IMR-90 (cell line): ENCODE measurements at regions not wholly inside any gene's neighbourhood (a gene's known extent, or its start where the extent isn't known, plus 50 kb on each side); places are given as distances from the start of the nearest gene placed in this dataset.

Experiments
- ATAC-seq: fragments of 200-7000 bp; cut with Tn5 transposase; 2 replicates; pipeline ENCODE4 v1.9.1; 2020; ENCODE audit warnings: low read depth, mild to moderate bottlenecking, moderate library complexity
- BruUV-seq: library from RNA; stranded (reverse); fragments of 400-500 nt; replicated peaks from 2 replicates; lab custom pipeline; 2021; lab: Mats Ljungman, UMichigan
- CTCF ChIA-PET: fragments of 300-600 bp; formaldehyde crosslinking; extraction: SDS; loops from one replicate; lab custom pipeline; 2021; ENCODE audit warnings: antibody characterized with exemption; lab: Yijun Ruan, JAX
- POLR2A ChIA-PET: fragments of 300-600 bp; sonication (Branson Sonifier 250); formaldehyde crosslinking; loops from one replicate; lab custom pipeline; 2022; ENCODE audit warnings: antibody characterized with exemption; ENCODE audit not compliant: unreplicated experiment; lab: Charles Lee
- DNase-seq: peaks from one replicate; pipeline ENCODE4 v3.0.0; 2013
- H2AFZ ChIP-seq: replicated peaks from 2 replicates; pipeline ENCODE3; 2013; ENCODE audit warnings: low read length, mild to moderate bottlenecking; ENCODE audit not compliant: poor library complexity
- H2AK5ac ChIP-seq: 2 replicates; pipeline ENCODE4 v1.6.1; 2013; ENCODE audit warnings: low read depth, low read length, inconsistent platforms
- H2AK9ac ChIP-seq: replicated peaks from 2 replicates; pipeline ENCODE3; 2013; ENCODE audit warnings: mild to moderate bottlenecking, low read depth, low read length, moderate library complexity; ENCODE audit not compliant: poor library complexity
- H2BK120ac ChIP-seq: 2 replicates; pipeline ENCODE4 v1.6.1; 2013; ENCODE audit warnings: low read depth, low read length, inconsistent platforms
- H2BK15ac ChIP-seq: 3 replicates; pipeline ENCODE4 v1.6.1; 2013; ENCODE audit warnings: low read depth, low read length, inconsistent platforms
- H2BK20ac ChIP-seq: 2 replicates; pipeline ENCODE4 v1.6.1; 2013; ENCODE audit warnings: low read depth, mild to moderate bottlenecking, inconsistent platforms, low read length, moderate library complexity
- H2BK5ac ChIP-seq: 2 replicates; pipeline ENCODE4 v1.6.1; 2013; ENCODE audit warnings: mild to moderate bottlenecking, low read depth, low read length, inconsistent platforms; ENCODE audit not compliant: poor library complexity, severe bottlenecking
- H3K14ac ChIP-seq: replicated peaks from 2 replicates; pipeline ENCODE4 v1.6.1; 2013; ENCODE audit warnings: low read depth, low read length, inconsistent platforms
- H3K18ac ChIP-seq: 2 replicates; pipeline ENCODE4 v1.6.1; 2013; ENCODE audit warnings: low read depth, low read length, control low read depth
- H3K23ac ChIP-seq: 2 replicates; pipeline ENCODE4 v1.6.1; 2013; ENCODE audit warnings: low read depth, low read length, inconsistent platforms
- H3K27ac ChIP-seq: 2 replicates; pipeline ENCODE4 v1.5.1; 2013; ENCODE audit warnings: mild to moderate bottlenecking, control low read depth, low read length; ENCODE audit not compliant: insufficient read depth
- H3K27me3 ChIP-seq: 2 replicates; pipeline ENCODE4 v1.6.1; 2013; ENCODE audit warnings: low read length; ENCODE audit not compliant: control insufficient read depth, insufficient read depth
- H3K36me3 ChIP-seq: 2 replicates; pipeline ENCODE4 v1.6.1; 2013; ENCODE audit warnings: low read length, mixed read lengths; ENCODE audit not compliant: control insufficient read depth, insufficient read depth
- H3K4ac ChIP-seq: 2 replicates; pipeline ENCODE4 v1.6.1; 2013; ENCODE audit warnings: low read depth, low read length, inconsistent platforms
- H3K4me1 ChIP-seq: 2 replicates; pipeline ENCODE4 v1.6.1; 2013; ENCODE audit warnings: low read length, mixed read lengths; ENCODE audit not compliant: control insufficient read depth, insufficient read depth
- H3K4me2 ChIP-seq: 2 replicates; pipeline ENCODE4 v1.6.1; 2013; ENCODE audit warnings: low read depth, mild to moderate bottlenecking, control low read depth, low read length, moderate library complexity
- H3K4me3 ChIP-seq: 2 replicates; pipeline ENCODE4 v1.5.1; 2013; ENCODE audit warnings: low read depth, mild to moderate bottlenecking, control low read depth, low read length, moderate library complexity; ENCODE audit not compliant: insufficient read depth
- H3K56ac ChIP-seq: 2 replicates; pipeline ENCODE4 v1.6.1; 2013; ENCODE audit warnings: low read length, inconsistent platforms; ENCODE audit not compliant: insufficient read depth; ENCODE audit errors: extremely low read depth
- H3K79me1 ChIP-seq, 2 experiments: 2 replicates each; pipeline ENCODE4 v1.6.1; 2013; ENCODE audit warnings: low read length in 2 of 2, inconsistent platforms in 1 of 2, low read depth in 1 of 2
- H3K9ac ChIP-seq: 2 replicates; pipeline ENCODE4 v1.6.1; 2013; ENCODE audit warnings: low read depth, low read length, control low read depth
- H3K9me1 ChIP-seq: 2 replicates; pipeline ENCODE4 v1.6.1; 2013; ENCODE audit warnings: low read length, inconsistent platforms; ENCODE audit not compliant: insufficient read depth
- H3K9me3 ChIP-seq: 2 replicates; pipeline ENCODE4 v1.6.1; 2013; ENCODE audit warnings: low read length; ENCODE audit not compliant: control insufficient read depth, insufficient read depth
- H4K20me1 ChIP-seq: 2 replicates; pipeline ENCODE4 v1.6.1; 2013; ENCODE audit warnings: low read length, inconsistent platforms; ENCODE audit not compliant: insufficient read depth
- H4K5ac ChIP-seq: 2 replicates; pipeline ENCODE4 v1.6.1; 2013; ENCODE audit warnings: mild to moderate bottlenecking, low read depth, low read length, control low read depth
- H4K8ac ChIP-seq, 2 experiments: 2 replicates each; pipeline ENCODE4 v1.6.1; 2013; ENCODE audit warnings: low read depth in 2 of 2, low read length in 2 of 2, control low read depth in 1 of 2, inconsistent platforms in 1 of 2
- H4K91ac ChIP-seq: 2 replicates; pipeline ENCODE4 v1.6.1; 2013; ENCODE audit warnings: low read depth, low read length, inconsistent platforms; ENCODE audit not compliant: insufficient read depth
- CEBPB ChIP-seq: IDR thresholded peaks from 2 replicates; pipeline ENCODE4 v1.6.1; 2012; ENCODE audit warnings: low read depth, low read length, improper control_type of control experiment
- NFE2L2 ChIP-seq: fragments of 150-350 bp; IDR thresholded peaks from 2 replicates; pipeline ENCODE4 v1.6.1; 2016; ENCODE audit warnings: low read depth, mild to moderate bottlenecking, low read length
- RAD21 ChIP-seq: IDR thresholded peaks from 2 replicates; pipeline ENCODE4 v1.6.1; 2012; ENCODE audit warnings: low read length, improper control_type of control experiment
- WGBS, 2 experiments: methylation state at CpG; one replicate each; pipeline versions ENCODE4 v1.1.5 to v1.1.7; 2013; ENCODE audit warnings: missing lambda C conversion rate in 2 of 2; ENCODE audit not compliant: insufficient read length in 1 of 2; ENCODE audit errors: extremely low coverage in 2 of 2; 5-methylcytosine and 5-hydroxymethylcytosine counted together
- dilution Hi-C: fragments of 300-500 bp; cut with HindIII; formaldehyde crosslinking; loops from one replicate; pipeline ENCODE4 v1.14.3; 2018; ENCODE audit warnings: low sequenced_read_pairs; ENCODE audit not compliant: unreplicated experiment
- in situ Hi-C: fragments of 300-500 bp; cut with MboI; formaldehyde crosslinking; loops from 3 replicates; pipeline ENCODE4 v1.14.3; 2019; ENCODE audit warnings: low sequenced_read_pairs, inconsistent platforms, mixed read lengths
- intact Hi-C: fragments of 100-400 bp; cut with micrococcal nuclease; formaldehyde crosslinking; loops from 2 replicates; pipeline ENCODE4 v1.10.0; 2022
- TF ChIP-seq, protein P1 (sequence below): conservative IDR thresholded peaks from 2 replicates; pipeline ENCODE4 v1.5.1; 2012; ENCODE audit warnings: mild to moderate bottlenecking, low read depth, low read length, improper control_type of control experiment

DNA sequence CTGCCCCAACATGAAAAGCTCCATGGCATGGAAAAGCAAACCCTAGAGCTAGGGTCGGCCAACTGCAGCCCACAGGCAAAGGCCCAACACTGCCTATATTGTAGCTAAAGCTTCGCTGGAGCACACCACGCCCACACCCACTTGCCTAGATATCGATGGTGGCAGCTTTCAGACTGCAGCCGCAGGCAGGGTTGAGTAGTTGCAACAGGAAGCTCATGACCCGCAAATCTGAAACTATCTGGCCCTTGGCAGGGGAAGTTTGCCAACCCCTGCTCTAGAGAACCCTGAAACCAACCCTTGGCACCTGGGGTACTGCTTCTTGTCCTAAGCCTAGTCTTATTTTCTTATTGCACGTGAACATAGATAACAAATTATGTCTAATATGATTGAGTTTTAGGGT is 250.0 kb downstream of the SOX11 start (continued):
- TF ChIP-seq, protein P1, sequence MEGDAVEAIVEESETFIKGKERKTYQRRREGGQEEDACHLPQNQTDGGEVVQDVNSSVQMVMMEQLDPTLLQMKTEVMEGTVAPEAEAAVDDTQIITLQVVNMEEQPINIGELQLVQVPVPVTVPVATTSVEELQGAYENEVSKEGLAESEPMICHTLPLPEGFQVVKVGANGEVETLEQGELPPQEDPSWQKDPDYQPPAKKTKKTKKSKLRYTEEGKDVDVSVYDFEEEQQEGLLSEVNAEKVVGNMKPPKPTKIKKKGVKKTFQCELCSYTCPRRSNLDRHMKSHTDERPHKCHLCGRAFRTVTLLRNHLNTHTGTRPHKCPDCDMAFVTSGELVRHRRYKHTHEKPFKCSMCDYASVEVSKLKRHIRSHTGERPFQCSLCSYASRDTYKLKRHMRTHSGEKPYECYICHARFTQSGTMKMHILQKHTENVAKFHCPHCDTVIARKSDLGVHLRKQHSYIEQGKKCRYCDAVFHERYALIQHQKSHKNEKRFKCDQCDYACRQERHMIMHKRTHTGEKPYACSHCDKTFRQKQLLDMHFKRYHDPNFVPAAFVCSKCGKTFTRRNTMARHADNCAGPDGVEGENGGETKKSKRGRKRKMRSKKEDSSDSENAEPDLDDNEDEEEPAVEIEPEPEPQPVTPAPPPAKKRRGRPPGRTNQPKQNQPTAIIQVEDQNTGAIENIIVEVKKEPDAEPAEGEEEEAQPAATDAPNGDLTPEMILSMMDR, result no peak
- no peak for TF ChIP-seq CEBPB

DNA sequence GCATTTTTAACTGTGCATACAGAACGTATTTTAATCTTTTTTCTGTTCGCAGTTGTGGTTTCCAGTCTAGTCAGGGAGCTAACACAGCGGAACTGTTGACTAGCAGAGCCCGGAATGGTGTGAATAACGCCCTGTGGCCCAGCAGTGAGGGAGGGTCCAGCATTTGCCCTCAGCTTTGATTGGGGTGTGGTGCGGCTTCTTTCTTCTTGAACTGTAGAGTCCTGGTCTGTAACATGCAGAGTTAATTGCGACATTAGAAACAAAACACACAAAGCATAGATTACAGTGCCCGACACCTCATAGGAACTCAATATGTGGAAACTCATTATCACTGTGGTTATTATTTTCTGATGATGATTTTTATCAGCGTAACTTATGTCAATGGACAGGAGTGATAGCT is 253.6 kb downstream of the SOX11 start:
- dilution Hi-C loops (no loop called here), in situ Hi-C loops (no loop called here), intact Hi-C loops (no loop called here)
- no peak overlapping the region for H2BK20ac ChIP-seq
- H3K56ac ChIP-seq, result no peak overlapping the region
- H2BK15ac ChIP-seq, result no peak overlapping the region
- no peak overlapping the region for H3K4me2 ChIP-seq
- ChIA-PET CTCF (no interaction called here), POLR2A (no interaction called here)
- H2AK5ac ChIP-seq, result no peak overlapping the region
- no peak overlapping the region for H4K8ac ChIP-seq
- H3K27me3 ChIP-seq, result no peaks in the 10 kb centered on the region; the same call in 1 of the 2 replicates
- WGBS, 2 experiments, result no CpG with 5 or more reads among the region's 9 CpGs
- no peak overlapping the region for H3K4ac ChIP-seq
- no peak overlapping the region for H3K14ac ChIP-seq
- no peak overlapping the region for H2AFZ ChIP-seq
- no peak overlapping the region for H4K91ac ChIP-seq
- no peak overlapping the region for H3K9ac ChIP-seq
- ATAC-seq (no peak), DNase-seq (no peak)
- no peaks in the 10 kb centered on the region for H3K4me1 ChIP-seq
- H4K20me1 ChIP-seq, result no peaks in the 10 kb centered on the region
- H3K36me3 ChIP-seq, result no peaks in the 10 kb centered on the region
- H3K27ac ChIP-seq, result no peak overlapping the region
- BruUV-seq, result no TSS peak
- peaks cover 3% of the 10 kb centered on the region for H3K9me3 ChIP-seq
- H4K5ac ChIP-seq, result no peak overlapping the region
- no peak overlapping the region for H2BK120ac ChIP-seq
- no peak overlapping the region for H2BK5ac ChIP-seq
- no peak overlapping the region for H2AK9ac ChIP-seq
- H3K9me1 ChIP-seq, result no peaks in the 10 kb centered on the region
- TF ChIP-seq NFE2L2 (no peak), RAD21 (no peak)
- H3K18ac ChIP-seq, result no peak overlapping the region
- H3K4me3 ChIP-seq, result no peak overlapping the region
- no peak overlapping the region for H3K23ac ChIP-seq
- H3K79me1 ChIP-seq, result no peaks in the 10 kb centered on the region
